Activated T-helper 9 cell treated with anti-CD3 and anti-CD28 coated beads, Interleukin-2, amount 50 U/mL, for 16 hours (primary cell): ENCODE measurements at regions not wholly inside any gene's neighbourhood (a gene's known extent, or its start where the extent isn't known, plus 50 kb on each side); places are given as distances from the start of the nearest gene placed in this dataset.
"Not testable (repeated sequence)": the region's sequence is repeated elsewhere in the genome, so short reads cannot be mapped to it uniquely, and the experiment has no call there.

Source experiments
- DNase-seq: peaks from one replicate; pipeline ENCODE4 v3.0.0-alpha.2; 2020; ENCODE audit warnings: low read depth

DNA sequence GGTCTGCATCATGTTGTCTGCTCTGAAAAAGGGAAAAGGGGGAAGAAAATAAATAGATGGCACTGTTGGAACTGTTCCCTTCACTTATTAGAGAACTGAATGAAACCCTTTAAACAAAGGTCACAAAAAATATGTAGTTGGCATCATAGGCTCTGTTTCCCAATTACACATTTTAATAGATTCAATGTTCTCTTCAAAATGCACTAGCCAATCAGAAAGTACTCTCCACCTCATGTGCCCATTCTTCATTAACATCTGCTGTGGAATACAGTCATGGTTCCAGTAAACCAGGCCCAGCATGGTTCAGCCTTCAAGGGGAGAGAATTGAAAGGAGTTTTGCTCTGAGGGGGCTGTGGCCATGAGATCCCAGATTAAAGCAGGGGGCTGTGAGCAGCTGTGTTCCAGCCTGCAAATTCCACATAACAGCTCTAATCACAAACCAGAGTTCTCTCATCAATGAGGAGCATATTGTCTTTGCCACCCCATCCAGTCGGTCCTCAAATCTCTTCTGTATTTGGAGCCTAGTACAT lies 165.9 kb upstream of the CREB1 start:
- no peak for DNase-seq

DNA sequence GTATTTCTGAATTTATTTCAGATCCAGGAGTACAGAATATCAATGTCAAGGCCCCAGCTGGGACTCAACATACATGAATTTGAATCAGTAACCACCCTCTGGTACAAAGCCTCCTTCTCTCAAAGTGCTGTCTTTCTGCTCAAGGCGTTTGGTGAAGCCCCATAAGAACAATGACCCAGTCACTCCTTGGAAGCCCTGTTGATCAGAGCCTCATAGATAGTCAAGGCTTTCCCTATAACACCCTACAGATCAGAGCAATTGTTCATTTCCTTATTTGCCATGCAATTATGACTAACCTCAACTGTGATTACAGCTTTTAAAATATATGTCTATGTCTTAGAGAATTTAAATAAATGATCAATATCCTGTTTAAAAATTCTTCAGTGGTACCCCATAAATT lies 159.1 kb upstream of the CREB1 start:
- no peak for DNase-seq

DNA sequence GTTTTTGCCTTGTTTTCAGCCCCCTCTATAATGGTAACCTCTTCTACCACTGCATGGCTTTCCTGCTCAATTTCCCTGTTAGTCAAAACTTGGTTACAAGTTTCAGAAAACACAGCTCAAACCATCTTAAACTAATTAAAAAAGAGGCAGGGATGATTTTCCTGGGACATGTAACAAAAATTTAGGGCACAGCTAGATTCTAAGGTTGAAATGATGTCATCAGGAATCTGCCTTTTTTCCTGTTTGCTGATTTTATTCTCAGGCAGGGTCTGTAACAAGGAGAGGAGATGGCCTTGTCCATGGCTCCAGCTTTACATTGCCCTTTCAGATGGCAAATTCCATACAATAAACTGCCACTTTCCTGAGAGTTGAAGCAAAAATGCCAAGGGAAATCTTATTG lies 157.9 kb upstream of the CREB1 start:
- DNase-seq: no peak

DNA sequence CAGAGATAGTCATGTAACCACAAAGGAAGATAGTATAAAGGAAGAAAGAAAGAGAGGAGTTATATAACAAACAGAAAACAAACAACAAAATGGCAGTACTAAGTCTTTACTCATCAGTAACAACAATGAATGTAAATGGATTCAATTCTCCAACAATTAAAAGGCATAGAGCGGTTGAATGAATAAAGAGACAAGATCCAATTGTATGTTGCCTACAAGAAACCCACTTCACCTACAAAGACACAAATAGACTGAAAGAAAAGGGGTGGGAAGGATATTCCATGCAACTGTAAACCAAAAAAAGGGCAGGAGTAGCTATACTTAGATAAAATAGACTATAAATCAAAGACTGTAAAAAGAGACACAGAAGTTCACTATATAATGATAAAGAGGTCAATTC lies 157.3 kb upstream of the CREB1 start:
- DNase-seq: no peak

DNA sequence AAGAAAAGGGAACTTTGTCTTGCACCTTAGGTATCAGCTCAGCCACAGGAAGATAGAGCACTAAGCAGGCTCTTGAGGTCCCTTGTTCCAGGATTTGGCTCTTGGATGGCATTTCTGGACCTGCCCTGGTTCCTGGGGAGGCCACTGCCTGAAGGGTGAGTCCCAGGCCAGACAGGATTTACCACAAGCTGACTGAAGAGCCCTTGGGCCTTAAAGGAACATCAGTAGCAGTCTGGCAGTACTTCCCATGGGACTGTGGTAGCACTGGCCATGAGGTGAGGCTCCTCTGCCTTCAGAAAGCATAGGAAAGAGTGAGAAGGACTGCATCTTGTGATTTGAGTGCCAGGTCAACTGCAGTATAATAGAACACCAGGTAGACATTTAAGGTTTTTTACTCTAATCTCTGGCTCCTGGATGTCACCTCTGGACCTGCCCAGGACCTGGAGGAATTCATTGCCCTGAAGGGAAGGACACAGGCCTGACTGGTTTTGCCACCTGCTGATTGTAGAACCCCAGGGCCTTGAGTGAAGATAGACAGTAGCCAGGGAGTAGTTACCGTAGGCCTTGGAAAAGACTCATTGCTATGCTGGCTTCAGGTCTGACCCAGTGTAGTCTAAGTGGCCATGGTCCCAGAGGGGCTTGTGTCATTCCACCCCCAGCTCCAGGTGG lies 154.4 kb upstream of the CREB1 start:
- DNase-seq: no peak

DNA sequence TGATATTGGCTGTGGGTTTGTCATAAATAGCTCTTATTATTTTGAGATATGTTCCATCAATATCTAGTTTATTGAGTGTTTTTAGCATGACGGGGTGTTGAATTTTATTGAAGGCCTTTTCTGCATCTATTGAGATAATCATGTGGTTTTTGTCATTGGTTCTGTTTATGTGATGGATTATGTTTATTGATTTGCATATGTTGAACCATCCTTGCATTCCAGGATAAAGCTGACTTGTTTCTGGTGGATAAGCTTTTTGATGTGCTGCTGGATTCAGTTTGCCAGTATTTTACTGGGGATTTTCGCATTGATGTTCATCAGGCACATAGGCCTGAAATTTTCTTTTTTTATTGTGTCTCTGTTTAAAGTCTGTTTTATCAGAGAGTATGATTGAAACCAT lies 151.1 kb upstream of the CREB1 start:
- not testable (repeated sequence) for DNase-seq

- no peak for DNase-seq
Observed at GRCh38 chr2:207385076-207385475, 144.7 kb upstream of the CREB1 start.

DNA sequence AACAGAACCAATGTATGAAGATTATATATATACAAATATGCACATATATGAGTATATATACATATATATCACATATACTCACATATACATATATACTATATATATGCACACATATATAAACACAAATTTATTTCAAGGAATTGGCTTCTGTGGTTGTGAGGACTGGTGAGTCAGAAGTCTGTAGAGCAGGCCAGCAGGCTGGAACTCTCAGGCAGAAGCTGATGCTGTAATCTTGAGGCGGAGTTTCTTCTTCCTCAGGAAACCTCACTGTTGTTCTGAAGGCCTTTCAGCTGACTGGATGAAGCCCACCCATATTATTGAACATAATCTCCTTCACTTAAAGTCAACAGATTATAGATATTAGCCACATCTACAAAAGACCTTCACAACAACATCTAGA lies 143.9 kb upstream of the CREB1 start:
- DNase-seq: no peak

DNA sequence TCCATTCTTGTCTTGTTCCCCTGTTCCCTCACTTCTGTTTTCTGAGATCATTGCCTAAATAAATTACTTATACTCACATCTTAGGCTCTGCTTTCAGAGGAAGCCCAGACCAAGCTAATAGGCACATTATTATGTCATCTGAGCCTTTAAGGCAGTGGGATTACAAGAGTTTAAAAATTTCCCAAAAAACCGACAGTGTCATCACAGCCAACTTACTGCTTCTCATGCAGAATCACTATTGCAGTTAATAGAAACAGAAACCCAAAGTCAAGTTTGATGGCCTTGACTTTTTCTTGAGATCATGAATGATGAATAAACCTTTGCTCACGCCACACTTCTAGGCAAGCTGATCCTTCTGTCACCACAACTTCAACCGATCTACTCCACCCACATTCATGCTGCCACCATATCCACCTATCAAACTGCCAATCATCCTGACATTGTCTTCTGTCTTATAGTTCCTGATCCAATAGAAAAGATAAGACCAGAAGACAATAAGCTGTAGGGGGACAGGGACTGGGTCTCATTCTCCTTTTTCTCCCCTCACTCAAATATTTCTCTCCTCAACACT lies 142.7 kb upstream of the CREB1 start:
- DNase-seq: no peak

GRCh38 chr2:207390302-207391095 lies 139.3 kb upstream of the CREB1 start:
- no peak for DNase-seq

GRCh38 chr2:207394203-207394781 lies 135.5 kb upstream of the CREB1 start:
- DNase-seq: no peak

DNA sequence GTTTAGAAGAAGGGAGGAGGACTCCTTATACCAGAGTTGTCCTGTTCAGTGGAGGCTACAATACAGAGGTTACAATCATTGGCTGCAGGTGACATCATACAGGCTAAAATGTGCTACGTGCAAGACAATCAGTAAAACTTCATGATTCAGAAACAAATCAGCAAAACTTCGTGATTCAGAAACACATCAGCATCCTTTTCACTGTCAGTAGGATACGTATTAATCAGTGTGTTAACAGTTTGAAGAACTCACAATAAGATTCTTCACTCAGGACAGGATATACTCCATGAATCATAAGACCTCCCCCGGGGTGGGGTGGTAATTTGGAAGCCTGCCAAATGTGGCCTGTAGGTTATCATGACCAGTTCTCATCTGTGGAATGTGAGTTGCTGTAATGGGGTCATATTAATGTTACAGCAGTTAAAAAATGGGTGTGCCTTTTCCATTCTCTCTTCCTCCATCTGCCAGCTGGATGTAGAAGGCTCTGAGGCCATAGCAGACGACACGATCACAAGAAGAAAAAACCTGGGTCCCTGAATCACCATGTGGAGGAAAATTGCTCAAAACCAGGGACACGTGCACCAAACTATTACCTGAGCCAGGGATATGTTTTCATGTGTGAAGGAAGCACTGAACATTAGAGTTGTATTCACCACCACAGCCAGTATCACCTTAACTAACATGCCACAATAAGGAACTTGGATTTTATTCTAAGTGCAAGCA lies 134.8 kb upstream of the CREB1 start:
- peak; percentile 17 for DNase-seq

- no peak for DNase-seq
Observed at GRCh38 chr2:207395535-207396251, 134.1 kb upstream of the CREB1 start.

DNA sequence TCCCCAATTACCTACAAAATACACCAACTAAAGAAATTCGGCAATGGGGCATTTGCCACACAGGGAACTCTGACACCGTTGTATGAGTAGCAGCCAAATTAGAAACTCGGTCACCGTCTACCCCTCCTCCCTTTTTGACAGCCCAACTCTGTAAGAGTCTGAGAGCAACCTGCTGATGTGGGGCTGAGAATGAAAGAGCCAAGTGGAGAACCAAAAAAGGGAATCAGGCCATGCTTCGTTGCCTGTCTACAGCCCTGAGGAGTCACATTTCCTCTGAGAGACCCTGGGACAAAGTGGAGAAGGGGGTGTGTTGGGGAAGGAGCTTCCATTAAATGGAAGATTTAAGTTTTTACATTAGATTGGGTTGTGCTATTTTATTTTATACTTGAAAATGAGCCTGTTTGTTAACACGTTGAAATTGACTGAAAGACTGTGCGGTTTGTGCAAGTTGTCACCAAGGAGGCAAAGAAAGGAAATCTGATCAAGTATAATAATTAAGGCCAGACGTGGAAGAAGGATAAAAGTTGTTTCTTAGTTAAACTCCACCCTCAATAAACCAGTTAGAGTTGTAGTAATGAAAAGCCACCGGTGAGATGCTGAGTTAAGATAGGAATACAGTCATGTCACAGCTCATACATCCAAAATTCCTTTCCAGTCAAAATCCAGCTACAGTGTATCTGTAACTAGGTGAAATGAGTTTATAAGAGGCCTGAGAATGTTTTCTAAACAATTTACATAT lies 131.7 kb upstream of the CREB1 start:
- no peak for DNase-seq

GRCh38 chr2:207399301-207399700 lies 130.5 kb upstream of the CREB1 start:
- no peak for DNase-seq

GRCh38 chr2:207401338-207401737 lies 128.4 kb upstream of the CREB1 start:
- DNase-seq: no peak

DNA sequence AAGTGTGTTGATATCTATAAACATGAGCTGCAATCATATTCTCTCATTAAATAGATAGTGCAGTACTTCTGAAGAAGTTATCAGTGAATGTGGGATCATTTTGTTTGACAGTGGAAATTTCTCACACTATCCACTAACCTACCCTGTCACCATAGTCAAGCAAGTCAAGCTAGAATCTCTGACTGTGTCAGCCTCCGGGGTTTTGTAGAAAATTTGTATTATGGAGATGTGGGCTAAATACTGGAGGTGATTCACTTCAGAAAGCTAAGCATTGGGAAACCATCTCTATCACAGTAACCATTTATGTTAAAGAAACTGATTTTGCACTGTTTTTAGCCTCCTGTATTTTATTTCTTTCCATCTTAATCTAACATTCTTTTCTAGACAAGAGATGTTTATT lies 126.6 kb upstream of the CREB1 start:
- DNase-seq: no peak

- no peak for DNase-seq
Observed at GRCh38 chr2:207403950-207404349, 125.8 kb upstream of the CREB1 start.

DNA sequence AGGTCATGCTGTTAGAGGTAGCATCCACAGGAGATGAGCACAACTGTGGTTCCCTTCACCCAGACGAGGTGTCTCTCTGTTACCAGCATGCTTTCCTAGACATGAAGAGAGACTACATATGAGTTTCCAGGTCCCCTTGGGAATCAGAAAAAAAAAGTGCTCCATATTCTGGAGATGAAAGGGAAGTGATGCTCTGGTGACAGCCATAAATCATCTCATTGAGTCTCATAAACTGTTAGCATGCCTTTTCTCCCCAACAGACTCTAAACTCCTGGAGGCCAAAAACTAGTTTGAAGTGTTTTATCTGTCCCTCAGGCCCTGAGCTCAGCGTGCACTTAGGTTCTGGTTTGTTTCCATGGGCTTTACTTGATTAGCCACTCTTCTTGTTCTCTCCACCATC lies 124.6 kb upstream of the CREB1 start:
- no peak for DNase-seq

GRCh38 chr2:207408086-207408794 lies 121.5 kb upstream of the CREB1 start:
- no peak for DNase-seq
